SK-N-SH treated with all-trans-retinoic acid at 6 μM for 48 hours (cell line): ENCODE measurements at regions not wholly inside any gene's neighbourhood (a gene's known extent, or its start where the extent isn't known, plus 50 kb on each side); places are given as distances from the start of the nearest gene placed in this dataset.
A peak's percentile ranks its signal among the peaks of the same experiment; 100 is the strongest.

Experiments used
- ATAC-seq: fragments of 200-7000 bp; cut with Tn5 transposase; 3 replicates; pipeline ENCODE4 v1.9.1; 2020; ENCODE audit warnings: mild to moderate bottlenecking, moderate library complexity
- ARNTL ChIP-seq: fragments of 450-650 bp; formaldehyde crosslinking; IDR thresholded peaks from 2 replicates; pipeline ENCODE4 v1.5.0; 2020; ENCODE audit warnings: low read depth, mild to moderate bottlenecking, moderate library complexity, borderline replicate concordance
- BACH2 ChIP-seq: fragments of 250-450 bp; sonication (Bioruptor Pico); IDR thresholded peaks from 2 replicates; pipeline ENCODE4 v1.9.0; 2021; ENCODE audit warnings: mild to moderate bottlenecking, borderline replicate concordance
- CSDC2 ChIP-seq: fragments of 250-450 bp; sonication (Bioruptor Pico); IDR thresholded peaks from 2 replicates; pipeline ENCODE4 v1.5.0; 2020; ENCODE audit warnings: mild to moderate bottlenecking, moderate library complexity
- ESRRG ChIP-seq: fragments of 250-450 bp; sonication (Bioruptor Pico); IDR thresholded peaks from 2 replicates; pipeline ENCODE4 v1.6.1; 2021; ENCODE audit warnings: mild to moderate bottlenecking
- GLIS3 ChIP-seq: fragments of 250-450 bp; sonication (Bioruptor Pico); IDR thresholded peaks from 2 replicates; pipeline ENCODE4 v1.5.0; 2020; ENCODE audit warnings: mild to moderate bottlenecking, moderate library complexity
- ISL1 ChIP-seq: fragments of 250-450 bp; sonication (Bioruptor Pico); IDR thresholded peaks from 2 replicates; pipeline ENCODE4 v2.1.2; 2022; ENCODE audit warnings: mild to moderate bottlenecking, moderate library complexity
- OSR1 ChIP-seq: fragments of 250-450 bp; sonication (Bioruptor Pico); IDR thresholded peaks from 2 replicates; pipeline ENCODE4 v1.8.0; 2022; ENCODE audit warnings: moderate library complexity, mild to moderate bottlenecking, inconsistent platforms
- PPARA ChIP-seq: fragments of 250-450 bp; sonication (Bioruptor Pico); IDR thresholded peaks from 2 replicates; pipeline ENCODE4 v1.5.0; 2020; ENCODE audit warnings: mild to moderate bottlenecking, borderline replicate concordance
- RARB ChIP-seq: fragments of 250-450 bp; sonication (Bioruptor Pico); IDR thresholded peaks from 2 replicates; pipeline ENCODE4 v1.8.0; 2021; ENCODE audit warnings: mild to moderate bottlenecking, moderate library complexity
- SNAI2 ChIP-seq: fragments of 250-450 bp; sonication (Bioruptor Pico); IDR thresholded peaks from 2 replicates; pipeline ENCODE4 v1.5.0; 2020; ENCODE audit warnings: mild to moderate bottlenecking, moderate library complexity
- TCF4 ChIP-seq: fragments of 250-450 bp; sonication (Bioruptor Pico); IDR thresholded peaks from 2 replicates; pipeline ENCODE4 v1.8.0; 2021; ENCODE audit warnings: mild to moderate bottlenecking, moderate library complexity, borderline replicate concordance
- TOX ChIP-seq: fragments of 250-450 bp; sonication (Bioruptor Pico); IDR thresholded peaks from 2 replicates; pipeline ENCODE4 v1.8.0; 2021; ENCODE audit warnings: mild to moderate bottlenecking, moderate library complexity, borderline replicate concordance
- ZC3H10 ChIP-seq: fragments of 250-450 bp; sonication (Bioruptor Pico); IDR thresholded peaks from 2 replicates; pipeline ENCODE4 v1.5.1; 2021; ENCODE audit warnings: mild to moderate bottlenecking, moderate library complexity
- ZFP3 ChIP-seq: fragments of 250-450 bp; sonication (Bioruptor Pico); IDR thresholded peaks from 2 replicates; pipeline ENCODE4 v1.5.0; 2020; ENCODE audit warnings: mild to moderate bottlenecking, moderate library complexity
- ZFP30 ChIP-seq: fragments of 450-650 bp; formaldehyde crosslinking; IDR thresholded peaks from 2 replicates; pipeline ENCODE4 v1.5.0; 2022; ENCODE audit warnings: mild to moderate bottlenecking, moderate library complexity
- ZNF565 ChIP-seq: fragments of 450-650 bp; formaldehyde crosslinking; conservative IDR thresholded peaks from 2 replicates; pipeline ENCODE4 v1.5.0; 2020; ENCODE audit warnings: low read depth, mild to moderate bottlenecking, moderate library complexity
- ZNF70 ChIP-seq: fragments of 450-650 bp; formaldehyde crosslinking; IDR thresholded peaks from 2 replicates; pipeline ENCODE4 v1.5.0; 2020; ENCODE audit warnings: mild to moderate bottlenecking, moderate library complexity
- ZNF8 ChIP-seq: fragments of 450-650 bp; formaldehyde crosslinking; IDR thresholded peaks from 2 replicates; pipeline ENCODE4 v1.5.0; 2020; ENCODE audit warnings: mild to moderate bottlenecking, moderate library complexity
- TF ChIP-seq, protein P1 (sequence below): fragments of 250-450 bp; sonication (Bioruptor Pico); IDR thresholded peaks from 2 replicates; pipeline ENCODE4 v1.5.1; 2021; ENCODE audit warnings: mild to moderate bottlenecking, moderate library complexity
- TF ChIP-seq, protein P2 (sequence below): fragments of 250-450 bp; sonication (Bioruptor Pico); IDR thresholded peaks from 2 replicates; pipeline ENCODE4 v1.8.0; 2021; ENCODE audit warnings: low read depth, mild to moderate bottlenecking, moderate library complexity, borderline replicate concordance
- TF ChIP-seq, protein P3 (sequence below): fragments of 250-450 bp; sonication (Bioruptor Pico); IDR thresholded peaks from 2 replicates; pipeline ENCODE4 v1.8.0; 2020; ENCODE audit warnings: mild to moderate bottlenecking, moderate library complexity, borderline replicate concordance

DNA sequence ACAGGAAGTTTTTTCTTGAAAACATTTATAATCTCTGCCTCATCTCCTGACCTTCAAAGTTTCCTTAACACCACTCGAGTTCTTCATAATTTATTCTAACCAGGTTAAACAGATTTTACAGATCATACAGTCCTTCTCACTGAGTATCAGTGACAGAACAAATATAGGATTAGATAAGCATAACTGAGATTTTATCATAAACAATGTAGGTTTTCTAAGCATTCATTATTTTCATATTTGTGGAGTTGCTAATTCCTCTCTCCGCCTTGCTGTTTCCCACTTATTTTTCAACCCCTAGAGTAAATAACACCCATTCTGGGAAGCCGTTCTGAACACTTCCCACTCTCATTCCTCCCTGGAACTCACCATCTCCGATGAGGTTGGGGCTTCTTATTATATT lies 229.9 kb downstream of the HACE1 start:
- no peak for TF ChIP-seq GLIS3 (CRISPR knock-in tag)
- no peak for TF ChIP-seq SNAI2 (CRISPR knock-in tag)
- TF ChIP-seq, protein P1, sequence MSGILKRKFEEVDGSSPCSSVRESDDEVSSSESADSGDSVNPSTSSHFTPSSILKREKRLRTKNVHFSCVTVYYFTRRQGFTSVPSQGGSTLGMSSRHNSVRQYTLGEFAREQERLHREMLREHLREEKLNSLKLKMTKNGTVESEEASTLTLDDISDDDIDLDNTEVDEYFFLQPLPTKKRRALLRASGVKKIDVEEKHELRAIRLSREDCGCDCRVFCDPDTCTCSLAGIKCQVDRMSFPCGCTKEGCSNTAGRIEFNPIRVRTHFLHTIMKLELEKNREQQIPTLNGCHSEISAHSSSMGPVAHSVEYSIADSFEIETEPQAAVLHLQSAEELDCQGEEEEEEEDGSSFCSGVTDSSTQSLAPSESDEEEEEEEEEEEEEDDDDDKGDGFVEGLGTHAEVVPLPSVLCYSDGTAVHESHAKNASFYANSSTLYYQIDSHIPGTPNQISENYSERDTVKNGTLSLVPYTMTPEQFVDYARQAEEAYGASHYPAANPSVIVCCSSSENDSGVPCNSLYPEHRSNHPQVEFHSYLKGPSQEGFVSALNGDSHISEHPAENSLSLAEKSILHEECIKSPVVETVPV (CRISPR knock-in tag) = no peak
- no peak for ATAC-seq

DNA sequence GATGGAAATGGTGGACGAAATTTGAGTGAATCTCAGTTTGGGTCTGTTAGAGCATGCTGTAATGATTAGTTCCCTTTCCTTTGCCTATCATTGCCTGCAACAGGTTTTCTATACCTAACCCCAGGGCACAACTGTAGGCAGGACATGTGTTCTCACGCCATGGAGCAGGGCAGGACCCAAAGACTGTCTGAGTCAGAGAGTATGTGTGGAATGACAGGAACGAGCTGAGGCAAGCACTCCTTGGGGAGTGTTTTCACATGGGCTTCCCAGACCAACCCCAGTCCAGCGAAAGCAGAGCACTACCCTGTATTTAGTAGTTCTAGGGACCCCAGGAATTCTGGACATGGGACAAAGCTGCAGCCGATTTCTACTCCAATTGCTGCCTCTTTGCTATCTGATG lies 234.2 kb downstream of the HACE1 start:
- ATAC-seq = peak; percentile 86
- TF ChIP-seq TCF4 (no peak), OSR1 (no peak)
- TF ChIP-seq, protein P2, sequence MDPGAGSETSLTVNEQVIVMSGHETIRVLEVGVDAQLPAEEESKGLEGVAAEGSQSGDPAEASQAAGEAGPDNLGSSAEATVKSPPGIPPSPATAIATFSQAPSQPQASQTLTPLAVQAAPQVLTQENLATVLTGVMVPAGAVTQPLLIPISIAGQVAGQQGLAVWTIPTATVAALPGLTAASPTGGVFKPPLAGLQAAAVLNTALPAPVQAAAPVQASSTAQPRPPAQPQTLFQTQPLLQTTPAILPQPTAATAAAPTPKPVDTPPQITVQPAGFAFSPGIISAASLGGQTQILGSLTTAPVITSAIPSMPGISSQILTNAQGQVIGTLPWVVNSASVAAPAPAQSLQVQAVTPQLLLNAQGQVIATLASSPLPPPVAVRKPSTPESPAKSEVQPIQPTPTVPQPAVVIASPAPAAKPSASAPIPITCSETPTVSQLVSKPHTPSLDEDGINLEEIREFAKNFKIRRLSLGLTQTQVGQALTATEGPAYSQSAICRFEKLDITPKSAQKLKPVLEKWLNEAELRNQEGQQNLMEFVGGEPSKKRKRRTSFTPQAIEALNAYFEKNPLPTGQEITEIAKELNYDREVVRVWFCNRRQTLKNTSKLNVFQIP (CRISPR knock-in tag) = no peak

DNA sequence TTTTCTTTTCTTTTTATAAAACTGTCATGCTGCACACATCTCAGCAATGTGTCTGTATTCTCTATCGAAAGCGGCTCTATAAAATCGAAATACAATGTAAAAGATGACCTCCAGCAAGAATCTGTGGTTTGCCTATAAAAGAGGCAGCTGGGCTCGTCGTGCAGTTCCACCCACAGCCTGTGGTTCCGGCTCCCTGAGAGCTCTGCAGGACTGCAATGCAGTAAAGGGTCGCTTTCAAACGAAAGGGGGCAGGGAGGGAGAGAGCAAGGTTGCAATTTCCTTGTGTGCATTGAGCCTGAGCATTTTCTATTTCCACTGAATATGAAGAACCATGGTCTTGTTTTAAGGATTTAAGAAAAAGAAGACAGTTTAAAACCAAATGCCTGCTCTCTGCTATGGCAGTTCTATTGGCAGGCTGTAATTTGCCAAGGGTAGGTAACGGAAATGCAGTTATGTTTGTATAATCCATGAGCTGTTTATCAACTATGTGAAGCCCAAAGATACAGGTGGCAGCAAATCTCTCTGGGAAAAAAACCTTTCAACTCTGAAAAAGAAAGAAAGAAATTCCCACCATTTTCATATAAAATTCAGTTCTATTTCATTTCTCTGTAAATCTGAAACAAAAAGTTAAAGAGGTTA lies 236.5 kb downstream of the HACE1 start:
- peak; percentile 67; the same call in 2 of the 3 replicates for ATAC-seq
- no peak for TF ChIP-seq OSR1
- TF ChIP-seq TCF4 = no peak
- TF ChIP-seq RARB = no peak
- TF ChIP-seq ARNTL (CRISPR knock-in tag) = no peak
- no peak for TF ChIP-seq SNAI2 (CRISPR knock-in tag)
- TF ChIP-seq, protein P1 (CRISPR knock-in tag) = no peak
- TF ChIP-seq BACH2 (CRISPR knock-in tag) = no peak
- TF ChIP-seq GLIS3 (CRISPR knock-in tag) = no peak
- TF ChIP-seq, protein P2 (CRISPR knock-in tag) = no peak
- no peak for TF ChIP-seq ISL1 (CRISPR knock-in tag)
- TF ChIP-seq, protein P3, sequence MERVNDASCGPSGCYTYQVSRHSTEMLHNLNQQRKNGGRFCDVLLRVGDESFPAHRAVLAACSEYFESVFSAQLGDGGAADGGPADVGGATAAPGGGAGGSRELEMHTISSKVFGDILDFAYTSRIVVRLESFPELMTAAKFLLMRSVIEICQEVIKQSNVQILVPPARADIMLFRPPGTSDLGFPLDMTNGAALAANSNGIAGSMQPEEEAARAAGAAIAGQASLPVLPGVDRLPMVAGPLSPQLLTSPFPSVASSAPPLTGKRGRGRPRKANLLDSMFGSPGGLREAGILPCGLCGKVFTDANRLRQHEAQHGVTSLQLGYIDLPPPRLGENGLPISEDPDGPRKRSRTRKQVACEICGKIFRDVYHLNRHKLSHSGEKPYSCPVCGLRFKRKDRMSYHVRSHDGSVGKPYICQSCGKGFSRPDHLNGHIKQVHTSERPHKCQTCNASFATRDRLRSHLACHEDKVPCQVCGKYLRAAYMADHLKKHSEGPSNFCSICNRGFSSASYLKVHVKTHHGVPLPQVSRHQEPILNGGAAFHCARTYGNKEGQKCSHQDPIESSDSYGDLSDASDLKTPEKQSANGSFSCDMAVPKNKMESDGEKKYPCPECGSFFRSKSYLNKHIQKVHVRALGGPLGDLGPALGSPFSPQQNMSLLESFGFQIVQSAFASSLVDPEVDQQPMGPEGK = no peak
- no peak for TF ChIP-seq ESRRG (CRISPR knock-in tag)
- TF ChIP-seq TOX = no peak
- no peak for TF ChIP-seq ZFP3 (CRISPR knock-in tag)
- no peak for TF ChIP-seq PPARA (CRISPR knock-in tag)
- TF ChIP-seq ZNF70 (CRISPR knock-in tag) = no peak
- no peak for TF ChIP-seq ZFP30 (CRISPR knock-in tag)

DNA sequence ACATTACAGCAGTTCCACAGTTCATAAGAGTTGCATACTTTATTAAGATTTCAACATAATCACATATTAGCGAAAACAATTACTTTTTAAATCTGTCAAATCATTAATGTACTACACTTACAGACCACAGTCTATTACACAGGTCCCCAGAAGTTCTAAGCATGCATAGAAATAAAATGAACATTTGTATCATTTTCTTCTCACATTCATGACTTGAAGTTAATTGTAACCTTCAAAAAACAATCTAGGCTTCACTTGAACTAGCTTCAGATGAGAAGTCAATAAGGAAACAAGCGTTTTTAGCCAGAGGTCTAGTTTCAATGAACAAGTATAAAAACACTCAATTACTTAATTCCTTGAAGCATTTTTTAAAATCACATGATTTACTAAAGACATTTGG lies 238.3 kb downstream of the HACE1 start:
- no peak for ATAC-seq
- TF ChIP-seq, protein P1 (CRISPR knock-in tag) = no peak
- no peak for TF ChIP-seq CSDC2 (CRISPR knock-in tag)
- no peak for TF ChIP-seq ESRRG (CRISPR knock-in tag)
- TF ChIP-seq BACH2 (CRISPR knock-in tag) = no peak
- TF ChIP-seq GLIS3 (CRISPR knock-in tag) = no peak
- TF ChIP-seq OSR1 = no peak
- TF ChIP-seq ISL1 (CRISPR knock-in tag) = no peak
- no peak for TF ChIP-seq ZFP3 (CRISPR knock-in tag)
- no peak for TF ChIP-seq TOX
- no peak for TF ChIP-seq ARNTL (CRISPR knock-in tag)
- no peak for TF ChIP-seq ZNF565 (CRISPR knock-in tag)
- TF ChIP-seq SNAI2 (CRISPR knock-in tag) = no peak
- no peak for TF ChIP-seq ZNF8 (CRISPR knock-in tag)
- no peak for TF ChIP-seq RARB
- TF ChIP-seq PPARA (CRISPR knock-in tag) = no peak
- TF ChIP-seq ZC3H10 = no peak
- TF ChIP-seq, protein P2 (CRISPR knock-in tag) = no peak
- TF ChIP-seq ZNF70 (CRISPR knock-in tag) = no peak
- no peak for TF ChIP-seq ZFP30 (CRISPR knock-in tag)
- no peak for TF ChIP-seq TCF4
